GM21576 (cell line): ENCODE measurements at regions not wholly inside any gene's neighbourhood (a gene's known extent, or its start where the extent isn't known, plus 50 kb on each side); places are given as distances from the start of the nearest gene placed in this dataset.
"Not testable (repeated sequence)": the region's sequence is repeated elsewhere in the genome, so short reads cannot be mapped to it uniquely, and the experiment has no call there.

ENCODE experiments used
- ATAC-seq: cut with Tn5 transposase; IDR thresholded peaks from one replicate; pipeline ENCODE4 v1.9.1; 2021; ENCODE audit warnings: mild to moderate bottlenecking, moderate library complexity; ENCODE audit not compliant: unreplicated experiment

DNA sequence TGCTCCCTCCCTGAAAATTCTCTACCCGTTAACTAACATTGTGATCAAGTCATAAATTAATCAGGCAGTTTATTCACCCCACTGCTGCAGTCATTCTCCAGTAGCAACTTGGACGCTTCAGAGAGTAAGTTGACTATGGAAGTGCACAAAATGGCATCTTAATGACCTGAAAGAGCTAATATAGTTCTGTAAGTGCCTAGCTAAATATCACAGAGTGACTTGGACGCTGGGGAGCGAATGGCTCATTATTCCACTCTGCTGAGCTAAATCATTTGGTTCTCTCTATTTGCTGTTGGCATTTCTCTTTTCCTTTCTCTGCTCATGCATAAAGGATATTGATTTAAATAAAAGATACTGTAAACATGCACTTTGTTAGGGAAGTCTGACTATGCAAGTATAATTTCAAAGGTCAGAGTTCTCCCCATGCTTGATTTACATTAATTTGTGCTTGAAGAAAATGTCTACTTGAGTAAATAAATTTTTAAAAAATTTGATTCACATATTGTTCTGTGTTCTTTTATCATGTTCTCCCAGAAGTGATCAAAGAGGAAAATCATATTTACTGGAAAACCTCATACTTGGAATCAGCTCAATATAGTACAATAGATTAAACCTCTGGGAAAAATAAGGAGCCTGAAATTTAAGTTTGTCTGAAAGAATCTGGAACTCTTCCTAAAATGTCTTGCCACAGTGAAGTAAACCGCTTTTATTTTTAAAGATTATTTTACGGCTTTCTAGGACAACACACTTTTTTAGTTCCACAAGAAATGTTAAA lies 169.5 kb upstream of the HAPLN1 start:
- no peak for ATAC-seq

DNA sequence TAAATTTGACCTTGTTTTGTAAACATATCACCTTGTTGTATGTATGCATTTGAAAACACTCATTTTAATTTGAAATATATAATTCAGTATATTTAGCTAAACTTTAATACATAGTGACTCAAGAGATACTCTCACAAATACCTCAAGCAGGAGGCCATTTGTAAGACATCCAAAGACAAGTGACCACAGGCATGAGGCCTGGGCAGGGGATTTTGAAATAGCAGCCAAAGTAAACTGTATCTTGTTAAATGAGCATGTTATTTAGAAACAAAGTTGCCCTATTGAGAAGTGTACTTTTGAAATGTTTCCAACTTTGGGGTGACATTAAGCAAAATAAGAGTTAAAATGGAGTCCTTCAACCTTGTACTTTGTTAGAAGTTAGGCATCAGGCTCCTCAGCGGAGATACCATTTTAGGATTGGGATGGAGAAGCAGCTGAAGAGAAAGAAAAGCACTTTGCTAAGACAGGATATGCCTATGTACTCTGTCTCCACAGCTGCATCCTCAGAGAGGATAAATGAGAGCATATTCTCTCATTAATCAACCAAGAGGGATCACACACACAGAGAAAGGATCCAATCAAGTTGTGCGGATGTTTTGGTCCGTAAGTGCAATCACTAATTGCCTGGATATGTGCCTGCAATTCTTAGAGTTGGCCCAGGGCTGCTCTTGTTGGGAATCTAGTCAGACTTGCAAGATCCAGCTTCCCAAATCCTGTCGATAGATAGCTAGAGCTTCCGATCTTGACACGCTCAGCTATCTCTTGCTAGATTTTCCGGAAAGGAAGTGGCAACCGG lies 157.5 kb upstream of the HAPLN1 start:
- ATAC-seq: no peak

DNA sequence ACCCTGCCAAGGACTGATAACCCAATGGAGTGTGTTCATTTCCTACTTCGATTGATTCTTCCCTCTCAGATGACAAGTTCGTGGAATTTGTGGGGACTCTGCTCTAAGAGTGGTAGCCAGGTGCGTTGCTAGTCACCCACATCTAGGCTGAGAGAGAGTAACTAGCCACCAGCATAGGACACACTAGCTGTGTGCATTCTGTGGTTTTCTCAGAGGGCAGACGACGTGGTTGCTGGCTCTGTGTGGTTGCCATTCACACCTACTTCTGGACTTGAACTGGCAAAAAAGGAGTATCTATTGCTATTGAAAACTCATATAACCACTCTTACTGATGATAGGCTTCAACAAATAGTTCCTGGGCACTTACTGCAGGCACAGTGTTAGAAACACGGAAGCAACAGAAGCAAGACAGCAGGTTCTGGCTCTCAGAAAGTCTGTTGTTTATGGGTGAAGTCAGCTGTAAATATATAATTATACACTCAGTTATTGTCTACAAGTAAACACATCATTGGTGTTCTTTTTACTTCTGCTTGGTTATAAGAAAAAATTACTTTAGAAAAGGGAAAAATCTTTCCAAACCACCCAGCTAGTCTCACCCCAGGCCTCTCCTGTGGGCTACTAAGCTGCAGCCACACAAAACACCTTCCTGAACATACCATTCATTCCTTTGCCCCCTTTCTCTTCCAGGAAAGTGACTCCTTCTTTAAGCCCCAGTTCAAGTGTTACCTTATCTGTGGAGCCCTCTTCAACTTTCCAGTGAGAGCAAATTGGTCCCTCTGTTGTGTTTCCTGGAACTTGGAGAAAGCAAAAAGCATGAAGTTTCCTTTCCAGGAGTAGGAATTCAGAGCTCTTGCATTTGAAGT lies 151.1 kb upstream of the HAPLN1 start:
- ATAC-seq: no peak

DNA sequence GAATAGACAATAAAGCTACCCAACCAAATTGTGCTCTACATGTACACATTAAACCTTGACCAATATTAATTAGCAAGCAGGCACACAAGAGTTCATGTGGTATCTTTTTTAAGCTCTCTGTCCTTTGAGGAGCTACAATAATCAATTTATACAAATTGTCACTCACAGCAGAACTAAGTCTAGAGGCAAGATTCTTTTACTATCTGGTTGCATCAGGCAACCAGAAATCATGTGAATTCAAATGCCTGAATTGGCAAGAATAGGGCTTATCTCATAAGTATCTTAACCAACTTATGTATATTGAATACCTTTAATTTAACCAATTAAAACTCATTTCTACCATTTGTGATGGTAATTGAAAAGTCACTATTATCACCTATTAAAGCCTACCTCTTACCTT lies 145.5 kb upstream of the HAPLN1 start:
- ATAC-seq: no peak

DNA sequence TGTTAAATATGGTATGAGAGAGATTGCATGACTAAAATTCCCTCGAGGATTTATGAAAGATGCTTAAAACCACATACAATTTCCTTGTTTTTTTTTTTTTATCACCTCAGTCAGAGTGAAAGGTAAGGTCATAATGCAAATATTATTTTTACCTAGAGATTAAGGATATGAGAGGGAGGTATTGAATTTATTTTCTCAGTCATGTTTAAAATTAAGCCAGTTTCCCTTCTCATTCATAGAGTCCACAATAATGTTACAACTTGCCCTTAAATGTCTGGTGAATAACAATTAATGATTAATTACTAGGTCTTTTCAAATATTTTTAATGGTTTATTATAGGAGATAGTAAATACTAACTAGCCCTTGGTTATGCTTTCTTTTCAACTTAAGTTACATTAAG lies 144.9 kb upstream of the HAPLN1 start:
- no peak for ATAC-seq

DNA sequence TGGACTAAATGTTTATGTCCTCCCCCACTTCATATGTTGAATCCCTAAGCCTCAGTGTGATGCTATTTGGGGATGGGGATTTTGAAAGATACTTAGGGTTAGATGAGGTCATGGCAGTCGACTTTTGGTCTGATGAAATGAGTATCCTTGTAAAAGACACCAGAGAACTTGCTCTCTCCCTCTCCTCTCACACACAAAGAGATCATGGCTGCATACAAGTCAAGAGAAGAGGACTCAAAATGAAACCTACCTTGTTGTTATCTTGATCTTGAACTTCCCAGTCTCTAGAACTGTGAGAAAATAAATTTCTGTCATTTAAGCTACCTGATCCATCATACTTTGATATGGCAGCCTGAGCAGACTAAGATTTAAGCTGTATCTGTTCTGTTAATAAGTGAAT lies 144.0 kb upstream of the HAPLN1 start:
- no peak for ATAC-seq

DNA sequence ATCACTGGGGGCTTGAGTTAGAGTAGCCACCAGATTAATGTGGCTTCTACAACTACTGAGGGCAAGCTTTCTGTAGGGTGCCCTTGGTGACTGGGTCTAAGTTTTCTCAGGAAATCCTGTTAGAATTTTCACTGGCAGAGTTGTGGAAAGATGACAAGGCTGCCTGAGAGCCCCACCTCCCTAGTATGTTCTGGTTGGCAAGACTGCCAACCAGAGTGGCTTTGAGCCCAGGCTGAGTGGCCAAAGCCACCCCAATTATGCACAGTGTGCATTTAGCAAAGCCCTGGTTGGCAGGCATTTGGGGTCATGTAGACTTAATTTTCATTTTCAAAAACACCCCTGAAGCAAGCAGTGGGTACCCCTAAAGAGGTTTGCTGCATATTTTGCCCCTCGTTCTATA lies 136.7 kb upstream of the HAPLN1 start:
- ATAC-seq: no peak

DNA sequence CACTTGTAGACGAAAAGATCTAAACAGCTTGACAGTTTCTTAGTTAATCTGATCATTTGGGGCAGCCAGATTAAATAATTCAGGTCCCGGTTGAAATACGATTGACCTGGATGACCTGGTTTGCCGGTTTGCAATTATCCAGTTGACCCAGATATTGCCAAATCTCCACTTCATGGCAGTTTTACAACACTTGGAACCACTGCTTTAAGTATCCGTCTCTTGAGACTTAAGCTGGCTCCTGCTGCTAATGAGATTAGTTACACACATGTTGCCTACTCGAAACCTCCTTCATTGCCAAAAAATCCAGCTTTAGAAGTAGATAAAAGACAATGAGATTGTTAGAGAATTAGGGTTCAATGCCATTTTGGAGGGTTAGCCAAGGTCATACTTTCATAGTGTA lies 136.2 kb upstream of the HAPLN1 start:
- no peak for ATAC-seq

DNA sequence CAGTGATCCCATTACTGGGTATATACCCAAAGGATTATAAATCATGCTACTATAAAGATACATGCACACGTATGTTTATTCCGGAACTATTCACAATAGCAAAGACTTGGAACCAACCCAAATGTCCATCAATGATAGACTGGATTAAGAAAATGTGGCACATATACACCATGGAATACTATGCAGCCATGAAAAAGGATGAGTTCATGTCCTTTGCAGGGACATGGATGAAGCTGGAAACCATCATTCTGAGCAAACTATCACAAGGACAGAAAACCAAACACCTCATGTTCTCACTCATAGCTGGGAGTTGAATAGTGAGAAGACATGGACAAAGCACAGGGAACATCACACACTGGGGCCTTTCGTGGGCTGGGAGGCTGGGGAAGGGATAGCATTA lies 129.8 kb upstream of the HAPLN1 start:
- ATAC-seq: not testable (repeated sequence)

DNA sequence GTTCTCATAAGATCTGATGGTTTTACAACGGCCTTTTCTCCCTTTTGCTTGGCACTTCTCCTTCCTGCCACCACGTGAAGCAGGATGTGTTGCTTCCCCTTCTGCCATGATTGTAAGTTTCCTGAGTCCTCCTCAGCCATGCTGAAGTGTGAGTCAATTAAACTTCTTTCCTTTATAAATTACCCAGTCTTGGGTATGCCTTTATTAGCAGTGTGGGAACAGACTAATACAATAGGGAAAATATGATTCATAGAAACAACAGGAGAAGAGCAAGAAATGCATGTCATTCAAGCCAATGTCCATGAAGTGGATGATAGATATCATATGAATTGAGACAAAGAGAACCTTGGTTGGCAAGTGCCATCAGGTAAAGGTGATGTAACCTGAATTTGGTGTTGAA lies 128.3 kb upstream of the HAPLN1 start:
- ATAC-seq: no peak

DNA sequence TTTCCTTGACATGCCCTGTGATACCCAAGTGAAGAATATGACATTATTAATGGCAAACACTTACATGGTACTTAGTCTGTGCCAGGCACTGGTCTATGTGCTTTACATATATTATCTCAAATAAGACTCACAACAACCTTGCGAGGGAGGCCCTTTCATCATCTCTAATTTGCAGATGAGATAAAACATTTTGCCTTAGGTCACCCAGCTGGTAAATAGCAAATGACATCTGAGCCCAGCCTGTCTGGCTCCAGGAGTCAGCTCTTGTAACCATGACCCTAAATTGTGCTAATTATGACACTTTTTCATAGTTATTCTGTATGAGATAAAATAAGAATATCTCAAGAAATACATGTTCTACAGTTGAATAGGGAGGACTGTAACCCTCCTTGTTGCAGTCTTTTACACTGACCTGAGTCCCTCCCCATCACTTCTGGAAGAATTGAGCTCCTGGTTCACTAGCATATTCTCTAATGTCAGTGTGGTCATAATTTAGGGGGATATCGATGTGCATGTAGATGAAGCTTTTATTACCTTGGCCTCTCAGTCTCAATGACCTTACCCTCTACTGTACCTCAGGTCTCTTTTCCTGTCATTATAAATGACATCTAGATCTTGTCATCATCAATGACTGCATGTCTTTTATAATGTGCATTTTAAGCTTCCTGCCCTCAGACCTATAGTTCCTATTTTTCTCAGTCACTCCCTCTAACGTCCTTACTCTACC lies 126.1 kb upstream of the HAPLN1 start:
- ATAC-seq: no peak

DNA sequence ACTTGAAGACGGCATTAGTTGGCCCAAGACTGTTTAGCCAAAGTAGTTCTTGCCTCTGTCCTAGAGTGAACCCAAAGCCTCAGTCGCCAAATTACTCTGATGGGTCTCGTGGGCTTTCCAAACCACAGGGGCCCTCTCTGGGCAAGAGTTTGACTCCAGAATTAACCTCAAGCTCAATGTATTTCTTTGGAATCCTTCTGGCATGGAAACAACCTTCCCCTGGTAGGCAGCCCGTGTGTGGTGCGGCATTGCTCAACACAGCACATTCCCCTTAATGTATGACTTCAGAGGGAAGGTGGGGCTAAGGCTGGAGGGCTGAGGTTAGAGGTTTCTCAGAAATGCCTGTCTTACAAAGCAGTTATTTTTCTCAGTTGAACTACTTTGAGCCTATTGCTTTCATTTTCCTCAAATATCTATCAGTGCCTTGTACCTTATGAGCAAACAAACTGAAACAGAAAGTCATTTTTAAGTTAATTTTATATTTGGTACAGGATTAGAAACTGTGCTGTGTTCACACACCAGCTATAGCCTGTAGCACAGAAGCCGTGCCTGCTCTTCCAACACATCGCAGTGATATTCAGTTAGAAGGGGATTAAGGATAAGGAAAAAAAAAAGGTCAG lies 123.9 kb upstream of the HAPLN1 start:
- ATAC-seq: peak; percentile 97

DNA sequence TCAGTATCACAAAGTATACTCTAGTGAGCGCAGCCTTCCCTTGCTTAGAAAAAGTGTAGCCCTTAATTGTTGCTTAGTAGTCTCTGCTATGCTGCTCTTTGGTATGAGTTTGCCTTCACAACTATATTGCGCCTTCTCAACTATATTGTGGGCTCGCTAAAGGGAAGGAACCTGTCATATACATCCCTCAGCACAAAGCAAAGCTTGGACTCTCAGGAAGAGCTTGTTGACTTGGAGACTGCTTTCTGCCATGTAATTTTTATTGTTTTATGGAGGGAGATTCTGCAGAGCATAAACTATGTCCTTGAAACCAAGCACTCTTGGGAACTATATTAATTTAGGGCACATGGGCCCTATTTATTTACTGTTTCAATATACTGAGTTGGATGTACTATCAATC lies 119.1 kb upstream of the HAPLN1 start:
- no peak for ATAC-seq

DNA sequence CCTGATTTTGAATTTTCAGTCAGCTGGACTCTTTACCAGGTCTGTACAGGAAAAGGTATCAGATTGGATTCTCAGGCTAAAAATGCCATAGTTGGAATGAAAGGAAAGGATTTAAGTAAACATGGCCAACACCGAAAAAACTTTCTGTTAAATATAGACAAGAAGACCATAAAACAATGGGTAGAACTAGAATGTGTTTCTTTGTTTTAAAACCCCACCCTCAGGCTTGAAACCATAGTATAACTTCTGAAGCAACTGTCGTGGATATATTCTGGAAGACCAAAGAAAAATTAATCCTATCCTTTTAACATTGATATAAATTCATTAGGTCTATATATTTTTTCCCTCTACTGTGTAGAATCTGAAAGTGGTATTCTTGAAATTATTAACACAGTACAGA lies 118.6 kb upstream of the HAPLN1 start:
- no peak for ATAC-seq

DNA sequence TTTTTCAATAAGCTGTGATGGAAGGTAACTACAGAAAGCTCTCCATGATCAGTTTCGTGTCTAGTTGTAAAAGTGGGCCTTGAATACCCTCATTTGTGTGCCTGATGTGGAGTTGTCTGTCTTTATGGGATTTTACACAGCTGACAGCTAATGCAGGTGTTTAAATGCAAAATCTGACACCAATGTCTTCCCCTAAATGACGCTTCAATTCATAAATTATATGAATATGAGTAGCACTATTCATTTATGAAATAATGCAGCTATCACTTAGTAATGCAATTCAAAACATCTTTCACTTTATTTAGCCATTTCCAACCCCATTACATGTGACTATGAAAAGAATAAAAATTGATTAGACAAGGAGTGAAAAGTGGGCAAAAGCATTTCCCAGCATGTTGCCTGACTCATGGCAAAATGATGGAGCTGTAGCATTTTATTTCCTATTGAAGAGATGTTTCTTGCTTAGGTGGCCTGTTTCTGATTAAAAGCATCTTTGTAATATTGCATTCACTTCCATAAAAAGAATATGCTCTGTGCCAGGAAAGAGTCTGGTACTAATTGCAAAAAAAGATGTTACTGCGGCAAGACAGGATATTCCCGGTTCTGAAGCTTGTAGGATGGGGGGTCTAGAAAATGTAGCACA lies 116.7 kb upstream of the HAPLN1 start:
- no peak for ATAC-seq

DNA sequence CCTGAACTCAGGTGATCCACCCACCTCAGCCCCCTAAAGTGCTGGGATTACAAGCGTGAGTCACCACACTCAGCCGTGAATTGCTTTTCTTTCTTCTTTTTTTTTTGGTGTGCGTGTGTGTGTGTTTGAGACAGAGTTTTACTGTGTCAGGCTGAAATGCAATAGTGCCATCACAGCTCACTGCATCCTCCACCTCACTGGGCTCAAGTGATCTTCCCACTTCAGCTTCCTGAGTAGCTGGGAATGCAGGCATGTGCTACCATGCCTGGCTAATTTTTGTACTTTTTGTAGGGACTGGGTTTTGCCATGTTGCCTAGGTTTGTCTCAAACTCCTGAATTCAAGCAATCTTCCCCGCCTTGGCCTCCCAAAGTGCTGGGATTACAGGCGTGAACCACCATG lies 113.7 kb upstream of the HAPLN1 start:
- ATAC-seq: no peak

DNA sequence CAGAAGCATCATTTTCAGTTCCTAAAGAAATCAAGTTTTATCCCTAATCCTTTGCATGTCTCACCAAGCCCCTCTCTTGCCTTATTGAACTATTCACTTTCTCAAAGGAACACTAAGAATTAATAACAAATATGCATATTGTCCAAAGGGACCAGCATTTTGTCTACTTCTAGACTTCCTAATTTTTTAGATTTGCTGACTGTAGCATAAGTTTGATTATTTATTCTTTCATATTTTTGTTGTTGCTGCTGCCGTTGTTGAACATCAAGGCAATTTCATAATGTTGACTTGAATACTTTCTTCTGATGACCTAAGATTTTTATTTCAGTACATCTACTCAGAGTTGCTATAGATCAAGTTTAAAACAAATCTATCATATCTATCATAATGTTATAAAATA lies 111.2 kb upstream of the HAPLN1 start:
- no peak for ATAC-seq

DNA sequence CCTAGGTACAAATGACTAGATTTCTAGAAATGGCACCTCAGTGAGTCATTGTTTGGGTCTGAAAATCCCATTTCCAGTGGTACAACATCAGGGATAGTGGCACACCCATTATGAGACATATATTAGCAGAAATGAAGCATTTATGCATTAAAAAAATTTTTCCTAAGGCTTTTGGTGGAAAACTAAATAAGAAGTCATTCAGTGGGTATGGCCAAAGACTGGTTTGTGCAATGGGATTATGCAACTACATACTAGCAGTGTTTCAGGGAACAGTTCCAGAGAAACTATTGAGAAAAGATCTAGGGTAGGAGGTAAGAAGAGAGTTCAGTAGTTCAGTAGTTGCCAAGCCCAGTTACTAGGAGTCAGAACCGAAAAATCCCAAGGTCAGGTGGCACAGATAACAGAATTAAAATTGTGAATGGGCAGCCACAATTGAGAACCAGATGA lies 106.5 kb upstream of the HAPLN1 start:
- ATAC-seq: no peak

DNA sequence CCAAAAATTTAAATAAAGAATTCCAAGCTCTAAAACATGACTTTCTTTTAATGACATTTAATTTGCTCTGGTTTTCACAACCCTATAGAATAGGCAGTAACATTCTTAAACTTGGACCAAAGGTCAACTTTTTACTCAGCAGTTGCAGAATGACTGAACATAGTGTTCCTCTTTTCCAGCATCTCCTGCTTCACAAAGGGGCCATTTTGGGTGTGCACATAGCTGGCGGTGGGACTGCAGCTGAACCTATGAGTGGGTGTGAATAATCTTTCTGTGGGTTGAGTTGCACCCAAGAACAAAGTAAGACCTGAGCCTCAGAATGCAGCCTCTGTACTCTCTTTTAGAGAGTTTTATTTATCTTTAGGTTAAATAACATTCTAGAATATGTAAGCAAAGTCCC lies 96.9 kb upstream of the HAPLN1 start:
- no peak for ATAC-seq

DNA sequence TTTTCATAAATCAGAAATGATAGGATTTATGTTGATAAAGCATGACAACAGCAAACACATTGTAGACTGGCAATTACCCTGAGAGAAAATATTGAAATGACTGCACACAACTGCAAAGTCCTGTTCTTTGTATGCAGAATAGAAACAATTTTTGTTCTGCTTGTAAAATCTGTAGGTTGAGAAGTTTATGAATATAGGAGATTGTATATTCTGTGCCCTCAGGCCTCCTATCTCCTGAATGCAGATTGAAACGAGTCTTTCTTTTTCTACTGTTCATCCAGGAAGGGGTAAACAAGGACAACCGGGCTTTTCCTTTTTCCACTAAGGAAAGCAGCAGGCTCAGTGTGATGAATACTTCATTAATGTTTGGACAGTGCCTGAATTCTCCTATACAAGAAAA lies 95.0 kb upstream of the HAPLN1 start:
- ATAC-seq: no peak
